ENCODE measurements at regions not wholly inside any gene's neighbourhood (a gene's known extent, or its start where the extent isn't known, plus 50 kb on each side); places are given as distances from the start of the nearest gene placed in this dataset.

- Histone ChIP-seq H3K4me1 (ENCODE audit: control insufficient read depth in 4 of 4, insufficient read depth in 4 of 4, low read length in 3 of 4) (peaks cover 0 to 2% (median 0%) of the 10 kb centered on the region in 4 donors), H3K4me3 (ENCODE audit: low read depth in 1 of 3, low read length in 3 of 3) (no peak overlapping the region), H3K9ac (ENCODE audit: low read depth in 1 of 2, low read length in 2 of 2) (no peak overlapping the region), H3K27ac (ENCODE audit: low read depth in 1 of 2, low read length in 2 of 2) (no peak overlapping the region), H3K27me3 (ENCODE audit: control insufficient read depth in 4 of 4, insufficient read depth in 4 of 4, low read length in 3 of 4) (no peaks in the 10 kb centered on the region), H3K9me3 (ENCODE audit: control insufficient read depth in 4 of 4, low read length in 3 of 4) (peaks cover 0 to 4% (median 2%) of the 10 kb centered on the region in 4 donors), H3K36me3 (ENCODE audit: control insufficient read depth in 4 of 4, insufficient read depth in 3 of 4, low read depth in 1 of 4, low read length in 3 of 4) (no peaks in the 10 kb centered on the region)
- DNase-seq (ENCODE audit: low spot score): no peak
- no peak for TF ChIP-seq FOXA2 (IDR thresholded peaks at IDR 0.05)
- TF ChIP-seq NR2F2 (IDR thresholded peaks at IDR 0.05): no peak
- no peak for TF ChIP-seq MAX (IDR thresholded peaks at IDR 0.05)
- no peak for TF ChIP-seq CTCF (IDR thresholded peaks at IDR 0.05; ENCODE audit: low read depth, low read length, missing input control)
- TF ChIP-seq SP1 (IDR thresholded peaks at IDR 0.05): no peak
- WGBS: 82% methylated on average over 20 of the region's 20 CpGs
Observed at GRCh38 chr18:79620576-79621165, 58.9 kb upstream of the CTDP1 start.

- Histone ChIP-seq H3K27ac (ENCODE audit: low read depth in 1 of 2, low read length in 2 of 2) (no peak overlapping the region), H3K4me1 (ENCODE audit: control insufficient read depth in 4 of 4, insufficient read depth in 4 of 4, low read length in 3 of 4) (peaks cover 0 to 1% (median 0%) of the 10 kb centered on the region in 4 donors), H3K36me3 (ENCODE audit: control insufficient read depth in 4 of 4, insufficient read depth in 3 of 4, low read depth in 1 of 4, low read length in 3 of 4) (no peaks in the 10 kb centered on the region), H3K4me3 (ENCODE audit: low read depth in 1 of 3, low read length in 3 of 3) (no peak overlapping the region), H3K27me3 (ENCODE audit: control insufficient read depth in 4 of 4, insufficient read depth in 4 of 4, low read length in 3 of 4) (no peaks in the 10 kb centered on the region), H3K9ac (ENCODE audit: low read depth in 1 of 2, low read length in 2 of 2) (no peak overlapping the region), H3K9me3 (ENCODE audit: control insufficient read depth in 4 of 4, low read length in 3 of 4) (peaks cover 0 to 4% (median 2%) of the 10 kb centered on the region in 4 donors)
- no peak for DNase-seq (ENCODE audit: low spot score)
- no peak for TF ChIP-seq EGR1 (IDR thresholded peaks at IDR 0.05; ENCODE audit: low read depth in 2 of 2)
- TF ChIP-seq FOXA1 (IDR thresholded peaks at IDR 0.05): no peak
- TF ChIP-seq SP1 (IDR thresholded peaks at IDR 0.05): no peak
- no peak for TF ChIP-seq ATF3 (IDR thresholded peaks at IDR 0.05)
- TF ChIP-seq YY1 (IDR thresholded peaks at IDR 0.05): no peak
- no peak for TF ChIP-seq RXRA (IDR thresholded peaks at IDR 0.05)
- no peak for TF ChIP-seq NR2F2 (IDR thresholded peaks at IDR 0.05)
- no peak for TF ChIP-seq MAX (IDR thresholded peaks at IDR 0.05)
- no peak for TF ChIP-seq HNF4A (conservative IDR thresholded peaks at IDR 0.05)
- no peak for TF ChIP-seq ZBTB33 (IDR thresholded peaks at IDR 0.05)
- TF ChIP-seq REST (IDR thresholded peaks at IDR 0.05): no peak
- TF ChIP-seq GABPA (IDR thresholded peaks at IDR 0.05 in 1 of 2, conservative IDR thresholded peaks at IDR 0.05 in 1 of 2): no peak
- no peak for TF ChIP-seq HNF4G (IDR thresholded peaks at IDR 0.05)
- no peak for TF ChIP-seq CTCF (IDR thresholded peaks at IDR 0.05; ENCODE audit: low read depth, low read length, missing input control)
- no peak for TF ChIP-seq RAD21 (IDR thresholded peaks at IDR 0.05)
- TF ChIP-seq TAF1 (conservative IDR thresholded peaks at IDR 0.05): no peak
- no peak for TF ChIP-seq JUND (IDR thresholded peaks at IDR 0.05)
- WGBS: 85% methylated on average over 14 of the region's 14 CpGs
Observed at GRCh38 chr18:79621501-79621900, 58.1 kb upstream of the CTDP1 start.

All from liver (tissue), 8 donors.